HG03571 (cell line): ENCODE measurements at regions not wholly inside any gene's neighbourhood (a gene's known extent, or its start where the extent isn't known, plus 50 kb on each side); places are given as distances from the start of the nearest gene placed in this dataset.
A peak's percentile ranks its signal among the peaks of the same experiment; 100 is the strongest.

Experiments used
- ATAC-seq: cut with Tn5 transposase; IDR thresholded peaks from one replicate; pipeline ENCODE4 v1.9.1; 2021; ENCODE audit not compliant: unreplicated experiment

GRCh38 chr14:32254952-32255679 lies 52.0 kb upstream of the RNU6-8 start:
- no peak for ATAC-seq

GRCh38 chr14:32255789-32256188 lies 52.7 kb upstream of the RNU6-8 start:
- ATAC-seq, result no peak

GRCh38 chr14:32256576-32256975 lies 53.5 kb upstream of the RNU6-8 start:
- no peak for ATAC-seq

GRCh38 chr14:32258336-32258993 lies 55.4 kb upstream of the RNU6-8 start:
- no peak for ATAC-seq

- peak; percentile 81 for ATAC-seq
Observed at GRCh38 chr14:32259368-32260013, 56.4 kb upstream of the RNU6-8 start.

GRCh38 chr14:32263939-32264567 lies 61.0 kb upstream of the RNU6-8 start:
- ATAC-seq, result no peak

- ATAC-seq, result no peak
Observed at GRCh38 chr14:32265584-32265983, 62.5 kb upstream of the RNU6-8 start.

- no peak for ATAC-seq
Observed at GRCh38 chr14:32277998-32278397, 51.1 kb upstream of the AKAP6 start.
